ENCODE measurements at regions not wholly inside any gene's neighbourhood (a gene's known extent, or its start where the extent isn't known, plus 50 kb on each side); places are given as distances from the start of the nearest gene placed in this dataset.

DNA sequence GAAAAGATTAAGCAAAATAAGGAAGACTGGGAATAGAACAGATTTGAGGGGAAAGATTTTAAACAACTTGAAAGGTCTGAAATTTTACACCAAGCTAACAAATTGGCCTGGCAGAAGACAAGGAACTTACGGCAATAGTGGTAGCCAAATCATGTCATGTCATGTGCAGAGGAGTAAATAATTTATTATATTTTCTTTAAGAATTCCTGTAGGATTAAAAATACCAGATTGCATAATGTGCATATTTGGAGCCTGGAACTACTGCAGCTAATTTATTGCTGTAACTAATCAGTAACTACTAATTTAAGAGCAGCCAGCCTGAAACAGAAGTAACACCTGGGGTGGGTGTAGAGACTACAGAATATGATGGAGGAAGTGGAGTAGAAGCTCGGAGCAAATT, 334.3 kb downstream of the TGFB2 start:
- 0% methylated on average over 2 of the region's 2 CpGs for WGBS (ENCODE audit: insufficient coverage, low coverage, missing lambda C conversion rate)
- Histone ChIP-seq H2AFZ (ENCODE audit: low read depth, low read length) (no peak overlapping the region), H3K36me3 (ENCODE audit: control insufficient read depth, insufficient read depth, low read length) (no peaks in the 10 kb centered on the region), H3K9me3 (replicated peaks; ENCODE audit: control insufficient read depth, insufficient read depth, low read depth, low read length) (no peaks in the 10 kb centered on the region; the same call in 1 of the 2 replicates), H3K4me1 (replicated peaks in 1 of 2; ENCODE audit: control insufficient read depth in 2 of 2, insufficient read depth in 2 of 2, low read length in 2 of 2) (no peaks in the 10 kb centered on the region), H3K9ac (ENCODE audit: insufficient read depth in 1 of 2, low read depth in 2 of 2, low read length in 2 of 2) (no peak overlapping the region), H3K9me1 (ENCODE audit: control insufficient read depth, insufficient read depth, low read length) (no peaks in the 10 kb centered on the region), H3K27me3 (ENCODE audit: control insufficient read depth in 2 of 2, insufficient read depth in 2 of 2, low read length in 2 of 2) (no peaks in the 10 kb centered on the region), H3K79me2 (ENCODE audit: control insufficient read depth, insufficient read depth, low read length) (no peaks in the 10 kb centered on the region), H3K4me2 (ENCODE audit: insufficient read depth, low read length) (no peak overlapping the region), H4K20me1 (replicated peaks; ENCODE audit: control insufficient read depth, insufficient read depth, low read length) (no peaks in the 10 kb centered on the region), H3K4me3 (no peak overlapping the region), H3K27ac (ENCODE audit: extremely low read depth, low read depth, low read length) (no peak overlapping the region)
- no peak for ATAC-seq
- DNase-seq (ENCODE audit: extremely low read depth in 1 of 4, low spot score in 3 of 4): no peak
- BruUV-seq (replicated peaks): no TSS peak
- intact Hi-C loops (cut with micrococcal nuclease) (no loop called here), in situ Hi-C loops (cut with MboI) (no loop called here)
- no peak for FAIRE-seq
- TF ChIP-seq SMARCA4 (IDR thresholded peaks at IDR 0.05) (no peak), PTRF (tag; IDR thresholded peaks at IDR 0.05) (no peak)
- TF ChIP-seq, protein P1, sequence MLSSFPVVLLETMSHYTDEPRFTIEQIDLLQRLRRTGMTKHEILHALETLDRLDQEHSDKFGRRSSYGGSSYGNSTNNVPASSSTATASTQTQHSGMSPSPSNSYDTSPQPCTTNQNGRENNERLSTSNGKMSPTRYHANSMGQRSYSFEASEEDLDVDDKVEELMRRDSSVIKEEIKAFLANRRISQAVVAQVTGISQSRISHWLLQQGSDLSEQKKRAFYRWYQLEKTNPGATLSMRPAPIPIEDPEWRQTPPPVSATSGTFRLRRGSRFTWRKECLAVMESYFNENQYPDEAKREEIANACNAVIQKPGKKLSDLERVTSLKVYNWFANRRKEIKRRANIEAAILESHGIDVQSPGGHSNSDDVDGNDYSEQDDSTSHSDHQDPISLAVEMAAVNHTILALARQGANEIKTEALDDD (IDR thresholded peaks at IDR 0.05): no peak
- ChIA-PET CTCF (ENCODE audit: low intra/inter-chr PET ratio) (no interaction called here), POLR2A (interaction anchor here (0.7 kb wide), 1 partner anchor 24 kb away, joined by 3 read pairs; no protein-coding TSS in a partner anchor)

- no peaks in the 10 kb centered on the region for H3K9me1 ChIP-seq (ENCODE audit: control insufficient read depth, insufficient read depth, low read length)
- intact Hi-C loops (cut with micrococcal nuclease) (no loop called here), in situ Hi-C loops (cut with MboI) (no loop called here)
- H3K4me1 ChIP-seq (replicated peaks in 1 of 2; ENCODE audit: control insufficient read depth in 2 of 2, insufficient read depth in 2 of 2, low read length in 2 of 2): no peaks in the 10 kb centered on the region
- TF ChIP-seq, protein P2, sequence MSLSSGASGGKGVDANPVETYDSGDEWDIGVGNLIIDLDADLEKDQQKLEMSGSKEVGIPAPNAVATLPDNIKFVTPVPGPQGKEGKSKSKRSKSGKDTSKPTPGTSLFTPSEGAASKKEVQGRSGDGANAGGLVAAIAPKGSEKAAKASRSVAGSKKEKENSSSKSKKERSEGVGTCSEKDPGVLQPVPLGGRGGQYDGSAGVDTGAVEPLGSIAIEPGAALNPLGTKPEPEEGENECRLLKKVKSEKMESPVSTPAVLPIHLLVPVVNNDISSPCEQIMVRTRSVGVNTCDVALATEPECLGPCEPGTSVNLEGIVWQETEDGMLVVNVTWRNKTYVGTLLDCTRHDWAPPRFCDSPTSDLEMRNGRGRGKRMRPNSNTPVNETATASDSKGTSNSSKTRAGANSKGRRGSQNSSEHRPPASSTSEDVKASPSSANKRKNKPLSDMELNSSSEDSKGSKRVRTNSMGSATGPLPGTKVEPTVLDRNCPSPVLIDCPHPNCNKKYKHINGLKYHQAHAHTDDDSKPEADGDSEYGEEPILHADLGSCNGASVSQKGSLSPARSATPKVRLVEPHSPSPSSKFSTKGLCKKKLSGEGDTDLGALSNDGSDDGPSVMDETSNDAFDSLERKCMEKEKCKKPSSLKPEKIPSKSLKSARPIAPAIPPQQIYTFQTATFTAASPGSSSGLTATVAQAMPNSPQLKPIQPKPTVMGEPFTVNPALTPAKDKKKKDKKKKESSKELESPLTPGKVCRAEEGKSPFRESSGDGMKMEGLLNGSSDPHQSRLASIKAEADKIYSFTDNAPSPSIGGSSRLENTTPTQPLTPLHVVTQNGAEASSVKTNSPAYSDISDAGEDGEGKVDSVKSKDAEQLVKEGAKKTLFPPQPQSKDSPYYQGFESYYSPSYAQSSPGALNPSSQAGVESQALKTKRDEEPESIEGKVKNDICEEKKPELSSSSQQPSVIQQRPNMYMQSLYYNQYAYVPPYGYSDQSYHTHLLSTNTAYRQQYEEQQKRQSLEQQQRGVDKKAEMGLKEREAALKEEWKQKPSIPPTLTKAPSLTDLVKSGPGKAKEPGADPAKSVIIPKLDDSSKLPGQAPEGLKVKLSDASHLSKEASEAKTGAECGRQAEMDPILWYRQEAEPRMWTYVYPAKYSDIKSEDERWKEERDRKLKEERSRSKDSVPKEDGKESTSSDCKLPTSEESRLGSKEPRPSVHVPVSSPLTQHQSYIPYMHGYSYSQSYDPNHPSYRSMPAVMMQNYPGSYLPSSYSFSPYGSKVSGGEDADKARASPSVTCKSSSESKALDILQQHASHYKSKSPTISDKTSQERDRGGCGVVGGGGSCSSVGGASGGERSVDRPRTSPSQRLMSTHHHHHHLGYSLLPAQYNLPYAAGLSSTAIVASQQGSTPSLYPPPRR (CRISPR knock-in tag; IDR thresholded peaks at IDR 0.05; ENCODE audit: borderline replicate concordance): no peak
- no peak for TF ChIP-seq NONO (IDR thresholded peaks at IDR 0.05; ENCODE audit: low read depth in 2 of 2, low read length in 1 of 2)
- TF ChIP-seq, protein P3, sequence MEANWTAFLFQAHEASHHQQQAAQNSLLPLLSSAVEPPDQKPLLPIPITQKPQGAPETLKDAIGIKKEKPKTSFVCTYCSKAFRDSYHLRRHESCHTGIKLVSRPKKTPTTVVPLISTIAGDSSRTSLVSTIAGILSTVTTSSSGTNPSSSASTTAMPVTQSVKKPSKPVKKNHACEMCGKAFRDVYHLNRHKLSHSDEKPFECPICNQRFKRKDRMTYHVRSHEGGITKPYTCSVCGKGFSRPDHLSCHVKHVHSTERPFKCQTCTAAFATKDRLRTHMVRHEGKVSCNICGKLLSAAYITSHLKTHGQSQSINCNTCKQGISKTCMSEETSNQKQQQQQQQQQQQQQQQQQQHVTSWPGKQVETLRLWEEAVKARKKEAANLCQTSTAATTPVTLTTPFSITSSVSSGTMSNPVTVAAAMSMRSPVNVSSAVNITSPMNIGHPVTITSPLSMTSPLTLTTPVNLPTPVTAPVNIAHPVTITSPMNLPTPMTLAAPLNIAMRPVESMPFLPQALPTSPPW (CRISPR knock-in tag; IDR thresholded peaks at IDR 0.05): no peak
- BruUV-seq (replicated peaks): no TSS peak
- no peak overlapping the region for H2AFZ ChIP-seq (ENCODE audit: low read depth, low read length)
- CTCF ChIA-PET (ENCODE audit: low intra/inter-chr PET ratio): no interaction called here
- H3K4me3 ChIP-seq: no peak overlapping the region
- DNase-seq (ENCODE audit: extremely low read depth in 1 of 4, low spot score in 3 of 4) (no peak), ATAC-seq (no peak), FAIRE-seq (no peak)
- no peak overlapping the region for H3K9ac ChIP-seq (ENCODE audit: insufficient read depth in 1 of 2, low read depth in 2 of 2, low read length in 2 of 2)
- H4K20me1 ChIP-seq (replicated peaks; ENCODE audit: control insufficient read depth, insufficient read depth, low read length): no peaks in the 10 kb centered on the region
- 1% methylated on average over 4 of the region's 4 CpGs for WGBS (ENCODE audit: insufficient coverage, low coverage, missing lambda C conversion rate)
- no peak overlapping the region for H3K4me2 ChIP-seq (ENCODE audit: insufficient read depth, low read length)
- H3K27me3 ChIP-seq (ENCODE audit: control insufficient read depth in 2 of 2, insufficient read depth in 2 of 2, low read length in 2 of 2): no peaks in the 10 kb centered on the region
- H3K27ac ChIP-seq (ENCODE audit: extremely low read depth, low read depth, low read length): no peak overlapping the region
- POLR2A ChIA-PET: no interaction called here
- no peaks in the 10 kb centered on the region for H3K9me3 ChIP-seq (replicated peaks; ENCODE audit: control insufficient read depth, insufficient read depth, low read depth, low read length)
- H3K79me2 ChIP-seq (ENCODE audit: control insufficient read depth, insufficient read depth, low read length): no peaks in the 10 kb centered on the region
- H3K36me3 ChIP-seq (ENCODE audit: control insufficient read depth, insufficient read depth, low read length): no peaks in the 10 kb centered on the region
Observed at GRCh38 chr1:218679988-218680748, 335.0 kb downstream of the TGFB2 start.
